C4-2B (cell line): ENCODE measurements at regions not wholly inside any gene's neighbourhood (a gene's known extent, or its start where the extent isn't known, plus 50 kb on each side); places are given as distances from the start of the nearest gene placed in this dataset.

Source experiments
- ZFX ChIP-seq: fragments of 450-650 bp; IDR thresholded peaks from 2 replicates; pipeline ENCODE4 v1.6.1; 2017
- TF ChIP-seq, protein P1 (sequence below): fragments of 450-650 bp; conservative IDR thresholded peaks from 2 replicates; pipeline ENCODE4 v1.5.1; 2017; ENCODE audit warnings: mild to moderate bottlenecking

DNA sequence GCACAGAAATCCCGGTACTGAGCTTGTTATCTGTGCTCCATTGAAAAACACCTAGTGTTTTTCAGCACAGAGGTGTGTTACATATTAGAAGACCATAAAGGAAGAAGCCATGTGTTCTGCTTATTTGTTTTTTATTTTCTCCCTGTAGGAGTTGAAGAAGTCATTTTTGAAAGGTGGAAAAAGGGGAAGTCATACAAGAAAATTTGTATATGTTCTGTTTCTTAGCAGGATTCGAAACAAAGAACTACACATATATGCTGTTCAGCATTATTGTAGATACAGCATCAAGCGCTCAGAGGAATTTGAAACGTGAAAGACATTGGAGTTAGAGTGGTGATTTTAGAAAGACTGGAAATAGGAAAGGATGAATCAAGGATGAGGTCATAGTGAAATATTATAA is 345.3 kb upstream of the ADGRL2 start:
- TF ChIP-seq, protein P1, sequence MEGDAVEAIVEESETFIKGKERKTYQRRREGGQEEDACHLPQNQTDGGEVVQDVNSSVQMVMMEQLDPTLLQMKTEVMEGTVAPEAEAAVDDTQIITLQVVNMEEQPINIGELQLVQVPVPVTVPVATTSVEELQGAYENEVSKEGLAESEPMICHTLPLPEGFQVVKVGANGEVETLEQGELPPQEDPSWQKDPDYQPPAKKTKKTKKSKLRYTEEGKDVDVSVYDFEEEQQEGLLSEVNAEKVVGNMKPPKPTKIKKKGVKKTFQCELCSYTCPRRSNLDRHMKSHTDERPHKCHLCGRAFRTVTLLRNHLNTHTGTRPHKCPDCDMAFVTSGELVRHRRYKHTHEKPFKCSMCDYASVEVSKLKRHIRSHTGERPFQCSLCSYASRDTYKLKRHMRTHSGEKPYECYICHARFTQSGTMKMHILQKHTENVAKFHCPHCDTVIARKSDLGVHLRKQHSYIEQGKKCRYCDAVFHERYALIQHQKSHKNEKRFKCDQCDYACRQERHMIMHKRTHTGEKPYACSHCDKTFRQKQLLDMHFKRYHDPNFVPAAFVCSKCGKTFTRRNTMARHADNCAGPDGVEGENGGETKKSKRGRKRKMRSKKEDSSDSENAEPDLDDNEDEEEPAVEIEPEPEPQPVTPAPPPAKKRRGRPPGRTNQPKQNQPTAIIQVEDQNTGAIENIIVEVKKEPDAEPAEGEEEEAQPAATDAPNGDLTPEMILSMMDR, result no peak
- TF ChIP-seq ZFX, result no peak
